GM04504 (cell line): ENCODE measurements at regions not wholly inside any gene's neighbourhood (a gene's known extent, or its start where the extent isn't known, plus 50 kb on each side); places are given as distances from the start of the nearest gene placed in this dataset.
"Not testable (repeated sequence)": the region's sequence is repeated elsewhere in the genome, so short reads cannot be mapped to it uniquely, and the experiment has no call there.

ENCODE experiments used
- DNase-seq: peaks from one replicate; pipeline ENCODE4 v3.0.0-alpha.2; 2012; ENCODE audit warnings: low read depth

DNA sequence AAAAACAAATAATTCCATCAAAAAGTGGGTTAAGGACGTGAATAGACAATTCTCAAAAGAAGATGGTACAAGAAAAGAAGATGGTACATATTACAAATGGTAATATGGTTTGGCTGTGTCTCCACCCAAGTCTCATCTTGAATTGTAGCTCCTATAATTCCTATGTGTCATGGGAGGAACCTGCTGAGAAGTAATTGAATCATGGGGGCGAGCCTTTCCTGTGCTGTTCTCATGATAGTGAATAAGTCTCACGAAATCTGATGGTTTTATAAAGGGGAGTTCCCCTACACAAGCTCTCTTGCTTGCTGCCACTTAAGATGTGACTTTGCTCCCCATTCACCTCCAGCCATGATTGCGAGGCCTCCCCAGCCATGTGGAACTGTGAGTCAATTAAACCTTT lies 172.9 kb downstream of the C11orf91 start:
- not testable (repeated sequence) for DNase-seq

DNA sequence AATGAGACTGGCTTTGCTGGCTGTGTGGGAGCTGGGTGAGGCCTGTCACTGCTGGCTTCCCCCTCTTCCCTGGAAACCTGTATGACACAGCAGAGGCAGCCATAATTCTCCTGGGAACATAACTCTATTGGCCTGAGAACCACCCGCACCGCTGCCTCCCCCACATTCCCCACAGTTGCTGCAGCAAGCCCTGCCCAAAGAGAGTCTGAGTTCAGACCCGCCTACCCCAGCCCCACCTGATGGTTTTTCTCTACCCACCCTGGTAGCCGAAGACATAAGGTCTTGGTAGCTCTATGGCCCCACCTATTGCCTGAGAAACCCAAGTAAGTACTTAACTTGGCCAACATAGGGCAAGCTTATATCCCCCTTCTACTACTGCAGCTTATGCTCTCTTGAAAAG lies 174.8 kb downstream of the C11orf91 start:
- DNase-seq: no peak

DNA sequence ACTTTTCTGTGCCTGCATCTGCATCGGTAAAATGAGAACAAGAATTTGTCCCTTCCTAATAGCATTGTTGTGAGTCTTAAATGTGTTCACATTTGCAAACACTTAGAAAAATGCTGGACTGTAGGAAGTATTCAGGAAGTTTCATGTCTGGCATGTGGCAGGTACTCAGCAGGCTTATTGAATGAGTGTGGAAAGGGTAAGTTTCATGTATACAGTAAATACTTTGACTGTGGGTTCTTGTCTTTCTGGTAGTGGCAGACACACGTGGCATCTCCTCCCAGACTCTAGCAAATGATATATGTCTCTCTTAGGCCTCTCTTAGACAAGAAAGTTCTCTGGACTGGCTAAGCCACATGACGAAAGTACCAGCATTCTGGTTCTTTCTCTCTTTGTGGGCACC lies 179.2 kb downstream of the C11orf91 start:
- DNase-seq: no peak

DNA sequence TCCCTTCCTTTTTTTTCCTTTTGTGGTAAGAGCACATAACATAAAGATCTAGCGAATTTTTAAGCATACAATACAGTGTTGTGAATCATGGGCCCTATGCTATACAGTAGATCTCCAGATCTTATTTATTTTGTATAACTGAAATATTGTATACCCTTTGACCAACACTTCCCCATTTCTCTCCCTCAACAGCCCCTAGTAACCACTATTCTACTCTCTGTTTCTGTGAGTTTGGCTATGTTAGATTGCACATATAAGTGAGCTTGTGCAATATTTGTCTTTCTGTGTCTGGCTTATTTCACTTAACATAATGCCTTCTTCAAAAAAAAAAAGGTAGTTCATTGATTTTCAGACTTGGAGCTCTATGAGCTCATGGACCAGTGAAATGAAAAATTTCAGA lies 180.5 kb downstream of the C11orf91 start:
- DNase-seq: no peak

DNA sequence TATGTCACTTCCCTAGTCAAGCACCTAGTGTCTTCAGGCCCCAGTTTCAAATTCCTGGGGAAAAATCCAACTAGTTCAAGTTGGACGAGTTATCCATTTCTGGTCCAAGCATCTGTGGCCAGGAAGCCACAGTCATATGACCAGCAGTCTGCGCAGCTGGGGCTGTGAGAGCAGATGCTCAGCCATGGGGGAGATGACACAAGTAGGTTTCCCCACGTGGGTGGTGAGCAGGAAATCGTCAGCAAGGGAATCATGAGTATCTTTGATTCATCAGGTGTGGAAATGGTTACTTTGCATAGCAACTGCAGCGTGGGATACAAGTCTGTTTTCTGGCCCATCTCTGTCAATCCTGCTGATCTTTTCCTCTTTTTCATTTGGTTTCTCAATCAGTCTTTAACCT lies 185.3 kb downstream of the C11orf91 start:
- peak; percentile 44 for DNase-seq

DNA sequence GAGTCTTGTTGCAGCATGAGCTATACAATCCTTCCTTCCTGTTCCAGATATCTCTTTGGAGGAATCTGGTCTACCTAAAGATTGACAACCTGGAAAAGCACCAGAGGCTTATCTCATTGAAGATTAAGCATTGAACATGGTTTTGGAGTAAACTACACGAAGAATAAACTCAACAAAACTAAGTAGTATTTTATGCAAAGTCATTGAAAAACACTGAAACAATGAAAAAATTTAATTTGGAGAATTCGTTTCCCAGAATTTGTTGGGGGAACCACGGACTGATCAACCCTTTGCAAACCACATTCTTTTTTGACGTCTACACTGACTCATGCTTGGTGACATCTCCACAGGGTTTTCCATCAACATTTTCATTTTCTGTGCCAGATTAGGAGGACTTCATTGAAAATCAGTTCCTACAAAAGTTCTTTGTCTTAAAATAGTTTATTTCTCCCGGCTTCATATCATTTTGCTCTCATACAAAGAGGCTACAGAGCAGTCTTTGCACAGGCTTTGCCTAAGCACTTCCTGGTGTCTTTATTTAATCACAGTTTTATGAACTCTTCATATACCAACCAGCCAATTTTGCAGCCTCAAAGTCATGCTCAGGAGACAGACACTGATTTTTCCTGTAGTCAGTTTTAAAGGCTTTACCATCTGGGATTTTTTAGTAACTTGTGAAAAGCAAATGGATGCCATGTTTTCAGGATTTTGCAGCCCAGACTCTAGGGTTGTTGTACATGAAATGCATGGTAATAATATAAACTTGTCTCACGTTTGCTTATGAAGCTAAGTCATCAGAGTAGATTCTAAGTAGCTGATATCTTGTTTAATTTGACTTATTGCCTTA lies 186.3 kb downstream of the C11orf91 start:
- DNase-seq: no peak

DNA sequence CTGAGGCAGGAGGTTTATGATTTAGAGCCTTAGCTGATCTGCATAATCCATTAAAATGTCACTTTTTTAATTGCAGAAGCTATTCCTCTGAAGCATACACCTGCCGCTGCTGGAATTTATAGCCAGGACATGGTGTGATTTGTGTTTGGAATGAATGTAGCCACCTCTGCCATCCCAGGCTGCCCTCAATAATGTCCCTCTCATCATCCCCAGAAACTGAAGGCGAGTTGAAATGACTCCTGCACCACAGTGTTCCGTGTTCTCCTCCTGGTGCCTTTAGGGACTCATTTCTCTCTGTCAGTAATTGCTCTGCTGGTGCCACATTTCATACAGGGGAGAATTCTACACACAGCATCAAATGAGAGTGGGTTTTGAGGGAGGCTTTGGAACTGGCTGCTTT lies 191.0 kb downstream of the C11orf91 start:
- DNase-seq: no peak

DNA sequence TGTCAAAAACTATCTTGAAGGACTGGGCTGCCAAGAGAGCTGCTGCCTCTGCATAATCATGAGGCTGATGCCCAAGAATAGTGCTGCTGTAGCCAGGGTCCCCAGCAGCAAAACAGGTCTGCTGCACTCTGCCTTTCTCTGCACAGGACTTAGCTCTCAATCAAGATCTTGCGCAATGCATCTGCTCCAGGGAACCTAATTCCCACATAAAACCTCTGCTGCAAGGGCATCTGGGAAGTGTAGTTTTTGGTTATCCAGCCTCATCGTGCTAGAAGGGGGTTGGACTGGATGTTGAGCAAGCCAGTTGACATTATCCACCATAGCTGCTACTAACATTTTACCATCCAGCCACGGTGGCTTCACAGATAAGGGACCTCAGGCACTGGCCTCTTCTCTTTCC lies 192.7 kb downstream of the C11orf91 start:
- no peak for DNase-seq

DNA sequence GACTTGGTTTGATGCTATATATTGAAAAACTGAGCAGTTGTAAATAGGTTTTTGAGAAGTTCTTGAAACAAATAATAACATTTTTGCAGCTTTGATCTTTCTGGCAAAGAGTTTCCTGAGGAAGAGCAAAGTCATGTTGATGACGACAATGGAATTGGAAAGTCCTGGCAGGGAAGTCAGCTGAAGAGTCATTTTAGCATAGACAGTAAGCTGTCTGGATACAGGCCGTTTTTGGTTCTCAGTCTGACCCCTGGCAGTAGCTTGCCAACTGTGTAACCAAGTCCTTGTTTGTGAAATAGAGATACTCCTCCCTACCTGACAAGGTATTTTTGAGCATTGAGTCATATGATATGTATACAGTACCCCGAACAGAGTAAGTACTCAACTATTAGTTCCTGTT lies 193.3 kb downstream of the C11orf91 start:
- no peak for DNase-seq

DNA sequence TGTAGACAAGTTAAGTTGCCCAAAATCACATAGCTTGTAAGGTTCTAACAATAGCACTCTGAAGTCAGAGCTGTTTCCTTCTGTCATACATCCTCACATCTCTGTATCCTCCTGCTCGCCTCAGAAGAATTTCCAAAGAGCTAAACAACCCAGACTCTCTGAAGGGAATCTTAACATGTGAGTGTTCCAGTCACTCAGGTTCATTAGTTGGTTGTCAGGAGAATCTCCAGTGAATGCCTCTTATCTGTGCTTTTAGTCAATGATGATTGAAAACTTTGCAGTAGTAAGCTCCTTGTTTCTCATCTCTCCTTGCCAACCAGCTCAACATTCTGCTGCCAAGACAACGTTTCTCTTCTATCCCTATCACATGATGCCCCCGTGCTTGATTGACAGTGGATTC lies 195.5 kb downstream of the C11orf91 start:
- no peak for DNase-seq

DNA sequence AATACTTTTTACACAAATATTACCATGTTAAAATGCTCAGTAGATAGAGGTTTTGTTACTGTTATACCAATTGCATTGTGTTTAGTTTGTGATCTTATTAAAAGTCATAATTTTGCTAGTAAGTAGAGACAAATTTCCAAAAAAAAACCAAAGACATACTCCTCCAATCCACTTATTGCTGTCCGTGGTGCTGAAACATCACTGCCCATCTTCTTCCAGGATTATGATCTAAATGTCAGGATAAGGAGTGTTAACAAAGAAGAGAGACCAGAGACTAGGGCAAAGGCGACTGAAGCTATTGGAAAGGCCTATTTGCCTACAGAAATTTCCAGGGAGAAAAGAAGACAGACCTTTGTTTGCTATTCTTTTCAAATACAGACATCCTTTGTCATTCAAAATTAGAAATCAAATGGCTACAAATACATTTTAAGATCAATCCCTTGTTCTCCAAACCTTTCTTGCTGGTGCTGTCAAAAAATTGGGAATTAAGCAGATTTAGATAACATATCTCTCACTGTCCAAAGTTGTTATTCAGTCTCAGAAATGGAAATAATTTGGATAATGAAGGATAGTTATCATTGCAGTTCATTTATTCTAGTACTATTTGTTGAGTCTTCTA lies 199.7 kb downstream of the C11orf91 start:
- DNase-seq: no peak

DNA sequence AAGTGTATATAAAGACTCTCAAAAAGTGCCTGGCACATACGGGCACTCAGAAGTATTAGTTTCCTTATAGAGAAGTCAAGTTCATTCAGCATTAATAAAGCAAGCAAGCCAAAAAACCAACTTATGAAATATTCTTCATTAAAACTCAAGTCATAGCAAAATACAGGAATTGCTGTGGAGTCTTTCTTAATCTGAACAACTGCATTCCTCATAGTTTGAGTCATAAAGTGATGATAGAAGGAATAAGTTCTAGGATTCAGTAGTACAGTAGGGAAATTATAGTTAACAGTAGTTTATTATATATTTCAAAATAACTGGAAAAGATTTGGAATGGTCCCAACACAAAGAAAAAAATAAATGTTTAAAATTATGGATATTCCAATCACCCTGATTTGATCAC lies 200.3 kb downstream of the C11orf91 start:
- no peak for DNase-seq

DNA sequence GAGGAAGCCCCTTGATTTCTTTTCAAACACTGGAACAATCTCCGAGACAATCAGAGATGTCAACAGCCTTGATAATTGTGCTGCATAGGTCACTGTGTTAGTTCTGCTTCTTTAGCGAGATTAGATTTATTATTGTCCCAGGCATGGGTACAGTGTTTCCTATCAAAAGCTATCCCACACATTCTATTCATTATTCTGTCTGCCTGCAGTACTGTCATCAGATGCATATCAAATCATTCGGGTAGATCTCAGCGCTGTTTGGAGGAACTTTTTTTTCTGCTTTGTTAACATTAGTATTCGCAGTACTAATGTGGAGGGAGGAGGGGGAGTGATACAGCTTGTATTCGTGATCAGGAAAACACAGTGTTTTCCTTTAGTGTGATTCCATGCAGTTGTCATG lies 208.0 kb downstream of the C11orf91 start:
- no peak for DNase-seq

DNA sequence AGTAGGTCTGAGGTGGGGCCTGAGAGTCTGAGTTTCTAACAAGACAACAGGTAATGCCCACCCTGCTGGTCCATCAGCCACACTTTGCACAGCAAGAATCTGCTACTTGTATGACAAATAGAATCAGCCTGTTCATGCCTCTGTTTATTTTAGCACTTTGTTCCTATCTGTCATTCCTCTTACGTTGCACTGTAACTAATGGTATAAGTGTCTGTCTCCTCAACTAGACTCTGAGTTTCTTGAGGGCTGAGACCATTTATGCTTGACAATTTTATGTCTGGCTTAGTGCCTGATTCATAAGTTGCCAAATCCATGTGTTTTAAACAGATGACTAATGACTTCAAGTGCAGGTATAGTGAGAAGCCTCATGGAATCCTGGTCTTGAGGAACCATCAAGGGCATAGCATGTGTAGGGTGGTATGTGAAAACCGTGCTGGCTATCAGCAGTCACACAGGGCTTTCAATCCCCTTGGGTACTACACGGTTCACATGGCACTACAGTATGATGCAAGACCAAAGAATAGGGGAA lies 209.7 kb downstream of the C11orf91 start:
- no peak for DNase-seq

DNA sequence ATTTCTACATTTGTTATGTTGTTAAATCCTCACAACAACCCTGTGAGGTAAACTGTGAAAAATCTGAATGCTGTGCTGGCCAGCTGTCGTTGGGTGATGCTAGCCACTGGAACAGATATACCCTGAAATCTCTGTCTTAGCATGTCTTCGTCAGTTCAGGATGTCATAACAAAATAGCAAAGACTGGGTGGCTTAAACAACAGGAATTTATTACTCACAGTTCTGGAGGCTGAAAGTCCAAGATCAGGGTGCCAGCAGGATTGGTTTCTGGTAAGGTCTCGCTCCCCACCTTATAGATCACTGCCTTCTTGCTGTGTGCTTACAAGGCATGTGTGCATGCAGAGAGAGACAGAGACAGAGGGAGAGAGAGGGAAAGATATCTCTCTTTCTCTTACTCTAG lies 211.7 kb downstream of the C11orf91 start:
- no peak for DNase-seq

DNA sequence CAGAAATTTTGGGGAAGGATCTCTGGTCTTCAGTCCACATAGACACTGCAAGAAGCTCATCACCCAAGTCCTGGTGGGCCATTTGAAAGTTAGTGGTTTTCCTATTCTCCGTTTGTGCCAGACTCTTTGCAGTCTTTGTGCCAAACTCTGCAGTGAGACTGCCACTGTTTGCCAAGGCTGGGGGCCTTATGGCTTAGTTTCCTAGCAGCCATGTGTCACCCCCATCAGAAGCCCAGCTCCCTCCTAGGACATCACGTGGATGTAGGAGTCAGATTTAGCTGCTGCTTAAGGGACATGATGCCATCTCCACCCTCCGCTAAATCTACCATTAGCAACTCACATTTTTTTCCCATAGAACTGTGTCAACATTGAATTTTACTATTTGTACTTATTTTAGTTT lies 220.0 kb downstream of the C11orf91 start:
- no peak for DNase-seq

DNA sequence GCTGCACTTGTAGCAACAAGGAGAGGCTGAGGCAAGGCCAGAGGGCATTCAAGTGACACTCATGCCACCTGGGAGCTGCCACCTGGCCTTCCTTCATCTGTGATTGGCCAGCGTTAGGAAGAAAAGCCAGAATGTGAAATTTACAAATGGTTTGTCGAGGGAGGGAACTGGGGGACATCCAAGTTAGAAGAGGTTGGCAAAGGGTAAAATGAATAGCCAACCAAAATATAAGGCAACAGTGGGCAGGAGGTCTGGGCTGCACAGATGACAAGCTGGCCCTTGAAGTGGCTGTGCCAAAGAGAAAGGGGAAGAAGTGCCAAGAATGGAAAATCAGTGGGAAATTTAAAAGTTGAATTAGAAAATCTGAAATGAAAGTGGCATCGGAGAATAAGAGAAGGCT lies 221.4 kb downstream of the C11orf91 start:
- no peak for DNase-seq

DNA sequence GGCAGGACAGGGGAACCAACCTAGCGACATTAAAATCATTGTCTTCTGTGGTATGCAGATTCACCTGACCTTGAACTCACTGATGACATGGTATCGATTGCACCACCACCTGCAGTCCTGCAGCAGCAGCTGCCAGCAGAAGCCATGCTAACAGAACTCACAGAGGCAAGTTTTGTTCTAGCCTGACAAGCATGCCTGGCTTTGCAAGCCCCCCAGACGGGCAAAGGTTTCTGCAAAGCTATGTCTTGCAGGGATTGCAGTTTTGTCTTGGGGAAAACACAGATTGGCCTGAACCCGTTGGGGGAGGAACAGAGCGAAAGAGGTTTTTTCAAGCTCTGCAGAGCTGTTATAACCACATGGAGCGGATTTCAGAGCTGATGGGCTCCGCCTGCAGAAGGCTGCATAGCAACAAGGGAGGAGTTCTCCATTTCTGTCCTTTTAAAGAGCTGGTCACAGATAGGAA lies 221.0 kb downstream of the HIPK3 start:
- no peak for DNase-seq

DNA sequence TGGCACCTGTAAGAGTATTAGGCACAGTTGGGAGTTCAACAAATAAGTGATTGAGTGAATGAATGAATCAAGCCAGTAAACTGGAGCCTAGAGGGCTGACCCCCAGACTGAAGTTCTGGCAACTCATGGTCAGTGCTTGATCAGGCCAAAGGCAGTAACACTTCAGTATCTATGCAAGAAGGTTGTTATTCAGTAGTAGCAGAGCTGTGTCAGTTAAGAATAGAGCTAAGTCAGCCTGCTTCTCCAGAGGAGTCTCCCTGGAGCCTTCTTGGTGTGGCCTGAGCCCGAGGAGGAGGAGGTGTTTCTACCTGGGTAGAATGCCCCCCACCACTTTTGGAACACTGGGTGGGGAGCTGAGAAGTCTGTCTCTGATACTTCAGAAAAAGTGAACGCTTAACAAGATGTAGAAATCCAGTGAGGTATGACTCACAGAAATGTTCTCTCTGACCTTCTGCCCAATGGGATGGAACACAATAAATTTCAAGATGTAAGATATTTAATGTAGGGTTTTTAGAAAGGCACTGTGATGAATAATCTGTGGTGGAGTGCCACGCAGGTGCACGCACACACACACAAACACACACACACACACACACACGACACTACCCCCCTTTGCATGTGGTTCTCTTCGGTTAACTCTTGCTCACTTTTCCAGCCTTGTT lies 219.9 kb downstream of the HIPK3 start:
- DNase-seq: no peak

DNA sequence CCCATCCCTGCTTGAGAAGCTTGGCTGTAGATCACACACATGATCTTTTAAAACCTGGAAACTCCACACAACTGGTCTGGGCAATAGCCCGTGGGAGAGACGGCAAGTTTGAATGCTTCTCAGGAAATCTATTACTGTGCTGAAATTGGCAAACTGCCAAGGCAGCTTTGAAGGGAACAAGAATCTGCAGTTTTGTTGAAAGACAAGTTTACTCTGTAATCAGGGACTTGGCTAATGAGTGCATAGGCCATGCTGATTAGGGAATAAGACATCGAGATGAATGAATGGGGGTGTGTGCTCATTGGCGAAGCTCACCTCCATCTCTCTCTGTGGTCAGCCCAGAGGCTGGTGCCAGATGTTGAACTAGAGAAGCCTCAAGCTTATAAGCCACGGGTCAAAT lies 218.8 kb downstream of the HIPK3 start:
- DNase-seq: peak; percentile 36

DNA sequence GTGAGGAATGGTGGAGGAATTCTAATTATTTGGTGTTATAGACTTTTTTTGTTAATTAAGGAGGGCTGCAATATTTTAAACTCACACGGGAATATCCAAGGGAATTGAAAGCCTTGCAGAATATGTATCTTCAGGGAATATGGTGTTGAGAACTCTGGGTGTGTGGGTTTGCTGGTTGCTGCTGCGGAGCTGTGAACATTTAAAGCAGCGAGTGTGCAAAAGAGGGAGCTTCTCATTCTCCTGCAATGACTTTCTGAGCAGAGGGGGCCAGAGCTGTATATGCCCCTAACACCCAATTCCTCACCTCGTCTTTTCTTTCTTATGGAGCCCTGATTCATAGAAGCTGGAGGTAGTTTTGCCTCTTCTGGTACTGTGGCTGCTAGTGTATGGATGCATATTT lies 217.7 kb downstream of the HIPK3 start:
- DNase-seq: no peak

DNA sequence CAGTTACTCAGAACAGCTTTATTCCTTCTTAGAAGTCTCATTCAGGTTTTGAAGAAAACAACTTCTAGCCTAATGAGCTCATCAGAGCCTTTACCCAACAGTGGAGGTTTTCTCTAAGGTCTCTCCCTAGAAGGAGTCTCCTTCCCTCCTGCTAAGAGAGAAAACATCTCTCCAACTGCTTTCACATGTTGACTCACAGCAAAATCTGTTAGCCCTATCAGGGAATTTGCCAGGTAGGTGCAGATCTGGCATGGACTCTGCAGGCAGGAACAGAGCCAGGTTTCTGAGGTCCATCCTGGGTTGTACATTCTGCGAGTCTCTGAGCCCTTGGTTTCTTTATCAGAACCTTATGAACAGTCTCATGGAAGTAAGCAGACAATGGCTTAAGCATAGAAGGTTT lies 214.4 kb downstream of the HIPK3 start:
- no peak for DNase-seq

DNA sequence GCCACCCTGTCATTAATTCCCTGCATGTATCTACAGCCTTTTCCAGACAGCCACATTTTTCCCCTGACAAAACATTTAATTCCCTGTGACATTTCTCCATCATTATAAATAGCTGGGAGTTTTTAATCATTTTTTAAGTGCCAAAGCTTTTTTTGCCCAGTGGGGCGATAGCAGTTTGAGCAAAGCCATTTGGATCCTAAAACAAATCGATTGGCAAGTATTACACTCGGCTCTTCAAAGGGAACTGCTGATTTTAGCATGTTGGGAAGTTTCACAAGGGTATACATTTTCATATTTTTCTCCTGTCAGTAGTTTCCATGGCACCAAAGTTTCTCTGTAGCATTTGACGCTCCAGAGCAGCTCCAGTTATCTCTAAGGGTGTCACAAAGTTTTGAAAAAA lies 210.8 kb downstream of the HIPK3 start:
- DNase-seq: no peak
